ENCODE measurements at regions not wholly inside any gene's neighbourhood (a gene's known extent, or its start where the extent isn't known, plus 50 kb on each side); places are given as distances from the start of the nearest gene placed in this dataset.

DNA sequence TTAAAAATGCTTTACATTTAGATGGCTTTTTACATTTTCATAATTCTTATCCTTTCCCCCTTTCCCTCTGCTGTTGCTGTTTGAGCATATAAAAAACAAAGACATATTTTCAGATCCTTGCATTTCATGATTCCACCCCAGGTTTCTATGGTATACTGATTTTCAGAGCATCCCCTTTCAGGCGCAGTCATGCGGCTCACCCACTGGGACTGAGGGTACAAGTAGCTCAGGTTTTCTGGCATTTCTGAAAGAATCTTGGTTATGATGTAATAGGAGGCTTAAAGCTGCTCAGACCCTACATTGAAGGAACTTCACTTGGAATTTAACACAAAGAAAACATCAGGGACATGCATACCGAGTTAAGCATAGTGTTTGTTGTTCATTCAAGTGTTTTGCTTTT is 310.8 kb downstream of the ETAA1 start:
- no peak for DNase-seq (ENCODE audit: low spot score)
- TF ChIP-seq, protein P1, sequence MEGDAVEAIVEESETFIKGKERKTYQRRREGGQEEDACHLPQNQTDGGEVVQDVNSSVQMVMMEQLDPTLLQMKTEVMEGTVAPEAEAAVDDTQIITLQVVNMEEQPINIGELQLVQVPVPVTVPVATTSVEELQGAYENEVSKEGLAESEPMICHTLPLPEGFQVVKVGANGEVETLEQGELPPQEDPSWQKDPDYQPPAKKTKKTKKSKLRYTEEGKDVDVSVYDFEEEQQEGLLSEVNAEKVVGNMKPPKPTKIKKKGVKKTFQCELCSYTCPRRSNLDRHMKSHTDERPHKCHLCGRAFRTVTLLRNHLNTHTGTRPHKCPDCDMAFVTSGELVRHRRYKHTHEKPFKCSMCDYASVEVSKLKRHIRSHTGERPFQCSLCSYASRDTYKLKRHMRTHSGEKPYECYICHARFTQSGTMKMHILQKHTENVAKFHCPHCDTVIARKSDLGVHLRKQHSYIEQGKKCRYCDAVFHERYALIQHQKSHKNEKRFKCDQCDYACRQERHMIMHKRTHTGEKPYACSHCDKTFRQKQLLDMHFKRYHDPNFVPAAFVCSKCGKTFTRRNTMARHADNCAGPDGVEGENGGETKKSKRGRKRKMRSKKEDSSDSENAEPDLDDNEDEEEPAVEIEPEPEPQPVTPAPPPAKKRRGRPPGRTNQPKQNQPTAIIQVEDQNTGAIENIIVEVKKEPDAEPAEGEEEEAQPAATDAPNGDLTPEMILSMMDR (IDR thresholded peaks at IDR 0.05; ENCODE audit: borderline replicate concordance, control extremely low read depth, extremely low read depth, insufficient read depth, missing control alignments): no peak
- in situ Hi-C loops (cut with MboI; ENCODE audit: low sequenced_read_pairs, unreplicated experiment): no loop called here

DNA sequence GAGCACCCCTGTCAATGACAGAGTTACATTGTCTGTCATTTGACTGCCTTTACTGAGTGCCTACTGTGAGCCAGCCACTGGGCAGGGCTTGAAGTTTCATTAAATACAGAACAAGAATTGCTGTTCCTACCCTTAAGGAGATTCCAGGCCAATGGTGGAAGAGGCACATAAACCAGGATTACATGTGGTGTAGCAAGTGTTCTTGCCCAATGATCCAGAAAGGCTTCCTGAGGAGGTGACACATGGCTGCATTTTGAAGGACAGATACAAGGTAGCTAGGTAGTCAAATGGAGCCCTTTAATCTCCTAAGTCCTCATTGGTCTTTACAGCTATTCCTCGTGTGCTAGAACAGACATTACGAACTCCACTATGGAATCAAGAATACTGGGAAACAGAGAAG is 312.7 kb downstream of the ETAA1 start:
- TF ChIP-seq, protein P1 (IDR thresholded peaks at IDR 0.05; ENCODE audit: borderline replicate concordance, control extremely low read depth, extremely low read depth, insufficient read depth, missing control alignments): no peak
- in situ Hi-C loops (cut with MboI; ENCODE audit: low sequenced_read_pairs, unreplicated experiment): no loop called here
- no peak for DNase-seq (ENCODE audit: low spot score)

DNA sequence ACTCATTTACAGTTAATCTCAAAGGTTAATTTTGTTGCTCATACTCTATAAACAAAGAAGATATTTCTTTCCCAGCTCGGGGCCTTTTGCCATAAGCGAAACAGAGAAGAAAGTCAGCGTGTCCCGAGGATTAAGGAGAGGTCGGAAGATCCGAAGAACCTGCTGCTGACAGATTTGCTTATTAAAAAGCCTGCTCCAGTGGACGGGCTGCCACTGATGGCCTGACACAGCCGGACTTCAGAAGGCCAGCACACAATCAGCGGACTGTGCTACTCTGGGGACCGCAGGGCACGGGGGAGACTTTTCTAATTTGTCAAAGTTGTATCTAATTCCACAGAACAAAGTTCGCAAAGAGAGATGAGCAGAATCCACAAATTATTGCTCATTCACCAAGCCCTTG is 315.4 kb downstream of the ETAA1 start:
- DNase-seq (ENCODE audit: low spot score): no peak
- TF ChIP-seq, protein P1 (IDR thresholded peaks at IDR 0.05; ENCODE audit: borderline replicate concordance, control extremely low read depth, extremely low read depth, insufficient read depth, missing control alignments): no peak
- in situ Hi-C loops (cut with MboI; ENCODE audit: low sequenced_read_pairs, unreplicated experiment): no loop called here

DNA sequence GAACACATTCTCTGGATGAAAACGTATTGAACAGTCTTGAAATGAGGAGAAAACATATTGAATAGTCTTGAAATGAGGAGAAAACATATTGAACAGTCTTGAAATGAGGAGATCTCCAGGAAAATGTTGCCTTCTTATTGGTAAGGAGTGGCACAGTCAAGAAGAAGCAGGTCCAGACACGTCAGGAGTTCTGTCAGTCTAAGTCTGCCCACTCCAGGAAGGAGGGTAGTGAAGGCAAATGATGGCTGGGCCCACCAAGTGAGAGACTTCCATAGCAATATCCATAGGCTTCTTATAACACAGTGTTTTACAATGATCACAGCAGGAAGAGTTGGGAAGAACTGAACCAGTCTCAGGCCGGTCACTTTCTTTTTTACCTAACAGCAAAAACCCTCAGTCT is 316.2 kb downstream of the ETAA1 start:
- DNase-seq (ENCODE audit: low spot score): no peak
- TF ChIP-seq, protein P1 (IDR thresholded peaks at IDR 0.05; ENCODE audit: borderline replicate concordance, control extremely low read depth, extremely low read depth, insufficient read depth, missing control alignments): no peak
- in situ Hi-C loops (cut with MboI; ENCODE audit: low sequenced_read_pairs, unreplicated experiment): no loop called here

DNA sequence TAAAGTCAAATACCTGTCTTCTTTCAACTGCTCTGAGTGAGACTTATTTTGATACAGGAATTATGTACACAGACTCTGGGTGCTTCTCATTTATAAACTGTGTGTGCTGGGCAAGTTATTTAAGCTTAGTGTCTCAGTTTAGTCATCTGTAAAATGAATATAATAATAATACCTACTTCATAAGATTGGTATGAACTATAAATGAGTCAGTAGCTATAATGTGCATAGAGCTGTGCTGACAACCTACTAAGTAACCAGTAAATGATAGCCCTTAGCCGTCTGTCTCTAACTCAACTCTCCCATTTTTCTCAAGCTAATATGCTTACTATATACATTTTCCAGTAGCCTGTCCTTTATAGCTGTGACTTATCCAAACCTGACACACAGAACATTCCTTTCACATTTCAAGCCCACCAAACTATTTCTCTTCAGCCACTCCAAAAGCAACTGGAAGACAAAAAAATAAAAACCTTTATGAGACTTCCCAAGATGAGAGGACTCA is 319.8 kb downstream of the ETAA1 start:
- TF ChIP-seq, protein P1 (IDR thresholded peaks at IDR 0.05; ENCODE audit: borderline replicate concordance, control extremely low read depth, extremely low read depth, insufficient read depth, missing control alignments): no peak
- in situ Hi-C loops (cut with MboI; ENCODE audit: low sequenced_read_pairs, unreplicated experiment): no loop called here
- no peak for DNase-seq (ENCODE audit: low spot score)

DNA sequence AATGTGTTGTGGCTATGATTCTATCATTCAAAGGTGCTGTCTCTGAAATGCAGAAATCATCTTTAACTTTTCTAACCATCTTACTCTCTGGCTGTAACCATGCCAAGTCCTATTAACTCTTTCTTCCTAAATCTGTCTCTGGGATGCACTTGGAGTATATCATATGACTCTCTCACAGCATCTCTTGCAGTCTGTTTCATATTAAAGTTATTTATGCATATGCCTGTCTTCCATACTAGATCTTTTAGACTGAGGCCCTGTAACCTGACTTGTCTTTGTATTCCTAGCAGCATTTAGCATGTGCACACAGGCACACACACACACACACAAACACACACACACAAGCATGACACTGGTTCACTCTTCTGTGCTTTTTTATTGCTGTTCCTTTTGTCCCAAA is 320.6 kb downstream of the ETAA1 start:
- in situ Hi-C loops (cut with MboI; ENCODE audit: low sequenced_read_pairs, unreplicated experiment): no loop called here

More for the DNA sequence above, 320.6 kb downstream of the ETAA1 start:
- TF ChIP-seq, protein P1 (IDR thresholded peaks at IDR 0.05; ENCODE audit: borderline replicate concordance, control extremely low read depth, extremely low read depth, insufficient read depth, missing control alignments): no peak
- DNase-seq (ENCODE audit: low spot score): no peak

All from GM13976 (cell line).